ENCODE measurements at regions not wholly inside any gene's neighbourhood (a gene's known extent, or its start where the extent isn't known, plus 50 kb on each side); places are given as distances from the start of the nearest gene placed in this dataset.
A peak's percentile ranks its signal among the peaks of the same experiment; 100 is the strongest.

GRCh38 chr5:81802625-81803024 is 51.7 kb upstream of the SSBP2 start:
- no peaks in the 10 kb centered on the region for H3K27me3 Mint-ChIP-seq (ENCODE audit: low read depth)
- DNase-seq (ENCODE audit: low spot score) (no peak), ATAC-seq (no peak)
- peaks cover 20% of the 10 kb centered on the region for H3K4me1 Mint-ChIP-seq
- H3K9me3 Mint-ChIP-seq: peaks cover 21% of the 10 kb centered on the region
- no peak for TF ChIP-seq MAX (CRISPR knock-in tag; IDR thresholded peaks at IDR 0.05)
- no peak for TF ChIP-seq JUN (CRISPR knock-in tag; IDR thresholded peaks at IDR 0.05)
- TF ChIP-seq CBFB (CRISPR knock-in tag; IDR thresholded peaks at IDR 0.05; ENCODE audit: low read depth): no peak
- no peak for TF ChIP-seq FOXJ3 (CRISPR knock-in tag; IDR thresholded peaks at IDR 0.05; ENCODE audit: borderline replicate concordance)
- TF ChIP-seq ATF6 (CRISPR knock-in tag; IDR thresholded peaks at IDR 0.05): no peak
- no peak for TF ChIP-seq ZNF423 (CRISPR knock-in tag; IDR thresholded peaks at IDR 0.05)
- TF ChIP-seq USF1 (CRISPR knock-in tag; IDR thresholded peaks at IDR 0.05): no peak
- no peak for TF ChIP-seq ZNF671 (CRISPR knock-in tag; IDR thresholded peaks at IDR 0.05)
- no peak overlapping the region for H3K27ac Mint-ChIP-seq
- no peak overlapping the region for H3K4me3 Mint-ChIP-seq
- peaks cover 7% of the 10 kb centered on the region; the same call in 1 of the 2 replicates for H3K36me3 Mint-ChIP-seq
- ChIA-PET CTCF (interaction anchor here (0.6 to 2.1 kb wide), 2 partner anchors 36 to 470 kb away, joined by 3 to 4 read pairs; no protein-coding TSS in a partner anchor), POLR2A (no interaction called here)

- ATAC-seq (no peak), DNase-seq (ENCODE audit: low spot score) (no peak)
- Mint-ChIP-seq H3K4me3 (no peak overlapping the region), H3K27me3 (ENCODE audit: low read depth) (no peaks in the 10 kb centered on the region), H3K36me3 (peaks cover 3% of the 10 kb centered on the region; the same call in 1 of the 2 replicates), H3K9me3 (peaks cover 15% of the 10 kb centered on the region), H3K4me1 (peaks cover 20% of the 10 kb centered on the region), H3K27ac (no peak overlapping the region)
- ChIA-PET POLR2A (no interaction called here), CTCF (interaction anchor here (0.6 to 2.1 kb wide), 2 partner anchors 37 to 469 kb away, joined by 3 to 4 read pairs; no protein-coding TSS in a partner anchor)
- TF ChIP-seq HMGA2 (CRISPR knock-in tag; IDR thresholded peaks at IDR 0.05) (peak; percentile 96; the same call in 1 of the 2 replicates), NFATC4 (CRISPR knock-in tag; IDR thresholded peaks at IDR 0.05) (no peak), IRF2 (CRISPR knock-in tag; IDR thresholded peaks at IDR 0.05; ENCODE audit: borderline replicate concordance, low read depth) (no peak), FOXK1 (CRISPR knock-in tag; IDR thresholded peaks at IDR 0.05) (no peak), ELF4 (CRISPR knock-in tag; IDR thresholded peaks at IDR 0.05; ENCODE audit: low read depth) (no peak), IRF1 (CRISPR knock-in tag; IDR thresholded peaks at IDR 0.05) (no peak), FOXP4 (CRISPR knock-in tag; IDR thresholded peaks at IDR 0.05) (no peak), JAZF1 (CRISPR knock-in tag; IDR thresholded peaks at IDR 0.05) (no peak)
Observed at GRCh38 chr5:81802020-81802419, 51.1 kb upstream of the SSBP2 start.

GRCh38 chr5:81800797-81801196 is 49.9 kb upstream of the SSBP2 start:
- Mint-ChIP-seq H3K27ac (no peak overlapping the region), H3K36me3 (no peaks in the 10 kb centered on the region), H3K4me3 (no peak overlapping the region), H3K27me3 (ENCODE audit: low read depth) (no peaks in the 10 kb centered on the region), H3K4me1 (peaks cover 29% of the 10 kb centered on the region), H3K9me3 (peaks cover 8% of the 10 kb centered on the region)
- DNase-seq (ENCODE audit: low spot score) (no peak), ATAC-seq (peak; percentile 50; the same call in 1 of the 2 replicates)
- CTCF ChIA-PET: interaction anchor here (2.1 kb wide), 1 partner anchor 38 kb away, joined by 4 read pairs; no protein-coding TSS in a partner anchor
- POLR2A ChIA-PET: no interaction called here
- no peak for TF ChIP-seq TP53 (CRISPR knock-in tag; IDR thresholded peaks at IDR 0.05)
- TF ChIP-seq ZNF425 (CRISPR knock-in tag; conservative IDR thresholded peaks at IDR 0.05): no peak
- no peak for TF ChIP-seq MAX (CRISPR knock-in tag; IDR thresholded peaks at IDR 0.05)
- no peak for TF ChIP-seq NR3C1 (CRISPR knock-in tag; conservative IDR thresholded peaks at IDR 0.05; ENCODE audit: low read depth)
- no peak for TF ChIP-seq CREB1 (CRISPR knock-in tag; IDR thresholded peaks at IDR 0.05)
- no peak for TF ChIP-seq GTF2I (CRISPR knock-in tag; conservative IDR thresholded peaks at IDR 0.05)

Data from WTC11 (cell line).